ENCODE measurements at regions not wholly inside any gene's neighbourhood (a gene's known extent, or its start where the extent isn't known, plus 50 kb on each side); places are given as distances from the start of the nearest gene placed in this dataset.

DNA sequence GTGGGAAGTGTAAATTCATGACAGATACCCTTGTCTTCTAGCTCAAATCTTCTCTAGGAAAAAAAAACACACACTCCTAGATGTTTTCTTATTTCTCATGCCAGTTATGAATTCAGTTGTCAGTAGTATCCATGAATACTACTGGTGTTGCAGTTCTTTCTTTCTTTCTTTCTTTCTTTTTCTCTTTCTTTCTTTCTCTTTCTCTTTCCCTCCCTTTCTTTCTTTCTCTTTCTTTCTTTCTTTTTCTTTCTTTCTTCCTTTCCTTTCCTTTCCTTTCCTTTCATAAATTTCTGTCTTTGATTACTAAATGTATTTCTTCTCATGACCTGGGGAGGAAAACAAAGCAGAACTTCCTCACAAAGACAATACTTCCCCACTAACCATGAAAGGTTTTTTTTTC is 253.8 kb downstream of the PCDH7 start:
- no peaks in the 10 kb centered on the region for H3K36me3 ChIP-seq (ENCODE audit: insufficient read depth, low read length)
- H3K27ac ChIP-seq (ENCODE audit: low read depth, low read length), result no peak overlapping the region
- no peak overlapping the region for H3K9ac ChIP-seq (ENCODE audit: low read length)
- no peaks in the 10 kb centered on the region for H3K9me3 ChIP-seq (ENCODE audit: low read length)
- no peaks in the 10 kb centered on the region for H3K4me1 ChIP-seq (ENCODE audit: insufficient read depth, low read length)
- no peaks in the 10 kb centered on the region for H3K27me3 ChIP-seq (ENCODE audit: control insufficient read depth in 1 of 2, insufficient read depth in 2 of 2, low read length in 2 of 2)
- H3K4me3 ChIP-seq (ENCODE audit: low read depth in 1 of 2, low read length in 2 of 2), result no peak overlapping the region

DNA sequence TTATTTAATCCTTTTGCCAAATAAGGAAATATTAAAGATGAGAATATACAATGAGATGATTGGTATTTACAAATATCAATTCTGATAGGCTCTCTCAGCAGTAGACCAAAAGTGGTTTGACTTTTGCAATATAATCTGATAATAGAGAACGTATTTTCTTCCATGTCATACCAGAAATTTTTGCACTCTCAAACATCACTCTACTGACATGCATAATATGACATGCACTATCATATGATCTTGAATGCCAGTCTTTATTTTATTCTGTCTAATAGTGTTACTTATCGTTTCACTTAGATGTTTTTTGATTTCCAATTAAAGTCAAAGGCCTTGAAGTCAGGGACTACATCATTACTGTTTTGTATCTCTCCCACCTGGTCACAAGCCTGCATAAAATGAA is 259.2 kb downstream of the PCDH7 start:
- Histone ChIP-seq H3K36me3 (ENCODE audit: insufficient read depth, low read length) (no peaks in the 10 kb centered on the region), H3K9me3 (ENCODE audit: low read length) (no peaks in the 10 kb centered on the region), H3K9ac (ENCODE audit: low read length) (no peak overlapping the region), H3K27me3 (ENCODE audit: control insufficient read depth in 1 of 2, insufficient read depth in 2 of 2, low read length in 2 of 2) (no peaks in the 10 kb centered on the region), H3K4me3 (ENCODE audit: low read depth in 1 of 2, low read length in 2 of 2) (no peak overlapping the region), H3K27ac (ENCODE audit: low read depth, low read length) (no peak overlapping the region), H3K4me1 (ENCODE audit: insufficient read depth, low read length) (no peaks in the 10 kb centered on the region)

DNA sequence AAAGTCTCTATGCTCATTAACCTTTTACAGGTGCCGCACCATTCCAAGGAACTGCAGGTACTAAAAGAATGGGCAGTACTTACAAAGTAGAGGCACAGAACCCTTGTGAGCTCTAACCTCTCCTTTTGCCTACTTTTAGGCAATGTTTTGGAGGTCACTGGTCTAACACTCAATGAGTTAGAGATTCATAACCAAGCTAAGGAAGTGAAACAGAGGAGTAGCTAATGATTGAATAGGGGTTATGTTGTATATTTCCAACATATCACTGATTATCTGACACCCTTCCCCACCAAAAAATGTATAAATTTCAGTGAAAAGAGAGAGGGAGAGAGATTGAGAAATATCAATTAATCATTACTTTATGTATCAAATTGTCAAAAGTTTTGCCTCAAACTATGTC is 269.3 kb downstream of the PCDH7 start:
- no peak overlapping the region for H3K9ac ChIP-seq (ENCODE audit: low read length)
- H3K27me3 ChIP-seq (ENCODE audit: control insufficient read depth in 1 of 2, insufficient read depth in 2 of 2, low read length in 2 of 2), result no peaks in the 10 kb centered on the region
- H3K4me1 ChIP-seq (ENCODE audit: insufficient read depth, low read length), result no peaks in the 10 kb centered on the region
- no peaks in the 10 kb centered on the region for H3K9me3 ChIP-seq (ENCODE audit: low read length)
- H3K36me3 ChIP-seq (ENCODE audit: insufficient read depth, low read length), result no peaks in the 10 kb centered on the region
- H3K4me3 ChIP-seq (ENCODE audit: low read depth in 1 of 2, low read length in 2 of 2), result no peak overlapping the region
- no peak overlapping the region for H3K27ac ChIP-seq (ENCODE audit: low read depth, low read length)

DNA sequence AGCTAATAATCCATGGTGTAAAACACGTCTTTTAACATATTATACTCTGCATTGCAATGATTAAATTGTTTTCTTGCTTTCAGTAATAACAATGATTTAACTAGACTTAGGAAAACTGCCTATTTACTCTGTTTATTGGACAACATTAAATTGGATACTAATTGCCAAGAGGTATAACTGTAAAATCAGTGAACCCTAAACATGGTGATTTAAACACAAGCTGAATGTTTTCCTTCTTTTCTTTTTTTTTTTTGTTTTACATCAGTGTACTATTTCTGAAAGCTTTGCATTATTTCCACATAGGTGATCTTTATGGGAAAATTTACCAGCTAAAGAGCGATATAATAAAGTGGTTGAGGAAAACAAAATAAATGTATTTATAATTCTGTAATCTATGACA is 276.7 kb downstream of the PCDH7 start:
- Histone ChIP-seq H3K27ac (ENCODE audit: low read depth, low read length) (no peak overlapping the region), H3K9me3 (ENCODE audit: low read length) (no peaks in the 10 kb centered on the region), H3K9ac (ENCODE audit: low read length) (no peak overlapping the region), H3K4me1 (ENCODE audit: insufficient read depth, low read length) (no peaks in the 10 kb centered on the region), H3K4me3 (ENCODE audit: low read depth in 1 of 2, low read length in 2 of 2) (no peak overlapping the region), H3K27me3 (ENCODE audit: control insufficient read depth in 1 of 2, insufficient read depth in 2 of 2, low read length in 2 of 2) (no peaks in the 10 kb centered on the region), H3K36me3 (ENCODE audit: insufficient read depth, low read length) (no peaks in the 10 kb centered on the region)

DNA sequence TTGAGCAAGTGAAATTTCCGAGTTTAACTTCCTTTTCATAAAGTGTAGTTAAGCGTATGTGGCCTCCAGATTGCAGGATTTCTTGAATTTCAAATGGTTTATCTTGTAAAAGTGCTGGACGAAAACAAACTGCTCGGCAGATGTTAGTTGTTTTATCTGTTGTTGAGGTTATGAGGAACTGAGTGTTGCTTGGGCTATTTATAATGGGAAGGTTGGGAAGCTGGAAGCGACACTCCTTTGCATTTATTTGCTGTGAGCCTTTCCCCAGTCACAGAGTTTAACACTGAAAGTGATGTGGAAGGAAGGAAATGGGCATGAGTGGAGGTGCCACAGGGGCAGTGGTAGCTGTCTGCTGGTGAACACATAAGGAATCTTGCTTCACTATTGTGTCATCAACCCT is 284.9 kb downstream of the PCDH7 start:
- peaks cover 6% of the 10 kb centered on the region for H3K4me1 ChIP-seq (ENCODE audit: insufficient read depth, low read length)
- no peaks in the 10 kb centered on the region for H3K27me3 ChIP-seq (ENCODE audit: control insufficient read depth in 1 of 2, insufficient read depth in 2 of 2, low read length in 2 of 2)
- H3K9me3 ChIP-seq (ENCODE audit: low read length), result no peaks in the 10 kb centered on the region
- H3K36me3 ChIP-seq (ENCODE audit: insufficient read depth, low read length), result no peaks in the 10 kb centered on the region
- H3K9ac ChIP-seq (ENCODE audit: low read length), result no peak overlapping the region
- no peak overlapping the region for H3K4me3 ChIP-seq (ENCODE audit: low read depth in 1 of 2, low read length in 2 of 2)
- H3K27ac ChIP-seq (ENCODE audit: low read depth, low read length), result no peak overlapping the region

DNA sequence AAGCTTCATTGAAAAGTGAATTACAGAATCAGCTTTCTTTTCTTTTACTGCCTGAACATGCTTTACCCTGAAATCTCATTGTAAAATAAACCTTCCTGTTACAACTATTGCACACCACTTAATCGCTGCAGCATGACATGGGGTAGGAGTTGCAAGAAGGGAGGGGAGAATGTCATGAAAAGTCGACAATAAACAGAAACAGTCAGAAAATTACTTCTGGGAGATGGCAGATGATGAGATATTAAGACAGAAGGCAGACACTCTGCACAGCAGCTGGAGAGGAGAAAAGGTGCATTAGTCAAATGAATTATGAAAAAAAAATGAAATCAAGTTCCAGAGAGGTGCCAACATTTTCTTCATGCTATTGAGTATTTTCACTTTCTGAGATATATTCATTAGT is 287.7 kb downstream of the PCDH7 start:
- Histone ChIP-seq H3K9ac (ENCODE audit: low read length) (no peak overlapping the region), H3K36me3 (ENCODE audit: insufficient read depth, low read length) (no peaks in the 10 kb centered on the region), H3K27me3 (ENCODE audit: control insufficient read depth in 1 of 2, insufficient read depth in 2 of 2, low read length in 2 of 2) (no peaks in the 10 kb centered on the region), H3K27ac (ENCODE audit: low read depth, low read length) (no peak overlapping the region), H3K4me1 (ENCODE audit: insufficient read depth, low read length) (peaks cover 6% of the 10 kb centered on the region), H3K4me3 (ENCODE audit: low read depth in 1 of 2, low read length in 2 of 2) (no peak overlapping the region), H3K9me3 (ENCODE audit: low read length) (no peaks in the 10 kb centered on the region)

DNA sequence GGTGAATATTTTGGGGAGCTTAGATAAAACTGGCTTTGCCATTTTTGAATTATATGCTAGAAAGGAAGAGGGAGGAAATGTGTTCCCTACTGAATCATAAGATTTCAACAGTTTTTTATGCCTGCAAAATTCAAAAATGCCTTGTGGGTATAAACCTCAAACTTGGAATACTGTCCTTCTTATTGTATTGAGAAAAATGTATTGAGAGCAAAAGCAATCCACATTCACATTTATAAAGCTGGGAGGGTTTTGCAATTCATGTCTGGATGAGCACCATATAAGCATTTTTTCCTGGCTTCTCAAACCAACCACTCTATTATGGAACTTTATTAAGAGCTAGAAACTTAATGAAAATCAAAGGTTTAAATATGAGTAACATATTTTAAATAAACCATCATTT is 289.8 kb downstream of the PCDH7 start:
- H3K36me3 ChIP-seq (ENCODE audit: insufficient read depth, low read length), result no peaks in the 10 kb centered on the region
- H3K27me3 ChIP-seq (ENCODE audit: control insufficient read depth in 1 of 2, insufficient read depth in 2 of 2, low read length in 2 of 2), result no peaks in the 10 kb centered on the region
- H3K9me3 ChIP-seq (ENCODE audit: low read length), result no peaks in the 10 kb centered on the region
- no peak overlapping the region for H3K4me3 ChIP-seq (ENCODE audit: low read depth in 1 of 2, low read length in 2 of 2)
- H3K4me1 ChIP-seq (ENCODE audit: insufficient read depth, low read length), result peaks cover 6% of the 10 kb centered on the region
- H3K27ac ChIP-seq (ENCODE audit: low read depth, low read length), result no peak overlapping the region
- no peak overlapping the region for H3K9ac ChIP-seq (ENCODE audit: low read length)

DNA sequence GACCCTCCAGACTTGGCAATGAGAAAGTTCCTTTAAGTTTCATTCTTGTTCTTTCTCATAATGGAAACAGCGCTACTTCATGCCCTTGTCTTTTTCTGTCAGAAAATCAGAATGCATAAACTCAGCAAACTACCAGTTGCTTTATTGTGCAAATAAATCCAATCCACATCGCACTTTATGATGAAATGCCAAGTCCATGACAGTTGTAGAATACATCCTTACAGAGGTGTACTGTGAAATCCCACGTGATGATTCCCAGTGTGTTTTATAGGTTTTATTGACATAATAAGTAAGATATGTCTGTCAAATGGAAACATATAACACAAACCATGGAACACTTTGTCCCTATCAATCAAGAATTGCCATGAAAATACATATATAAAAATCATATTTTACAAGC is 295.0 kb downstream of the PCDH7 start:
- no peak overlapping the region for H3K27ac ChIP-seq (ENCODE audit: low read depth, low read length)
- no peak overlapping the region for H3K9ac ChIP-seq (ENCODE audit: low read length)
- H3K27me3 ChIP-seq (ENCODE audit: control insufficient read depth in 1 of 2, insufficient read depth in 2 of 2, low read length in 2 of 2), result no peaks in the 10 kb centered on the region

DNA sequence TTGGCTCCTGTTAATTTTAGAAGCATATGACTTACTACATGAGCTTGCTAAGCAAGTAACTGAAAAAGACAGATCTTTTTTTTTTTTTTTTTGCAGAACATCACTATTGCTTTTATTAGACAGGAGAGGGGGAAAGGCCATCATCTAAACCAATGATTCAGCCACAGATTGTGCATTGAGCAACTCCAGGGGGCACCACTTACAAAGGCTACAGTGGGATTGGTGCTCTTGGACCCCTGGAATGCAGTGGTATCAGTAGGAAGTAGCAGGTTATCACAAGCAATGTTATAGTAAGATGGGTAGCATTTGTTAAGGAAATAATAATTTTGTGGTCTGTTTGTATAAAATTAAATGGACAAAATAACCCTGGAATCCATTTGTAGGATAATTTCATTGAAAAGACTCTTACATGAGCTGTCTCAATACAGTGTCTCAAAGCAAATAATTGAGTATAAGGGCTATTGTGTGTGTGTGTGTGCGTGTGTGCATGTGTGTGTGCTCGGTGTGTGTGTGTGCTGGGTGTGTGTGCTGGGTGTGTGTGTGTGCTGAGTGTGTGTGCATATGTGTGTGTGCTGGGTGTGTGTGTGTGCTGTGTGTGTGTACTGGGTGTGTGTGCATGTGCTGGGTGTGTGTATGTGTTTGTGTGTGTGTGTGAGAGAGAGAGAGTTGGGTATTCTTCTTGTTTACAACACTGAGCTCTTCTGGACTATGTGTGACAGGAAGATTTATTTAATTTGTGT is 296.3 kb downstream of the PCDH7 start:
- H3K9ac ChIP-seq (ENCODE audit: low read length), result no peak overlapping the region
- no peaks in the 10 kb centered on the region for H3K27me3 ChIP-seq (ENCODE audit: control insufficient read depth in 1 of 2, insufficient read depth in 2 of 2, low read length in 2 of 2)
- no peaks in the 10 kb centered on the region for H3K9me3 ChIP-seq (ENCODE audit: low read length)
- H3K4me3 ChIP-seq (ENCODE audit: low read depth in 1 of 2, low read length in 2 of 2), result no peak overlapping the region
- H3K36me3 ChIP-seq (ENCODE audit: insufficient read depth, low read length), result no peaks in the 10 kb centered on the region
- no peaks in the 10 kb centered on the region for H3K4me1 ChIP-seq (ENCODE audit: insufficient read depth, low read length)
- no peak overlapping the region for H3K27ac ChIP-seq (ENCODE audit: low read depth, low read length)

More for the DNA sequence above, 295.0 kb downstream of the PCDH7 start:
- Histone ChIP-seq H3K4me3 (ENCODE audit: low read depth in 1 of 2, low read length in 2 of 2) (no peak overlapping the region), H3K9me3 (ENCODE audit: low read length) (no peaks in the 10 kb centered on the region), H3K4me1 (ENCODE audit: insufficient read depth, low read length) (no peaks in the 10 kb centered on the region), H3K36me3 (ENCODE audit: insufficient read depth, low read length) (no peaks in the 10 kb centered on the region)

DNA sequence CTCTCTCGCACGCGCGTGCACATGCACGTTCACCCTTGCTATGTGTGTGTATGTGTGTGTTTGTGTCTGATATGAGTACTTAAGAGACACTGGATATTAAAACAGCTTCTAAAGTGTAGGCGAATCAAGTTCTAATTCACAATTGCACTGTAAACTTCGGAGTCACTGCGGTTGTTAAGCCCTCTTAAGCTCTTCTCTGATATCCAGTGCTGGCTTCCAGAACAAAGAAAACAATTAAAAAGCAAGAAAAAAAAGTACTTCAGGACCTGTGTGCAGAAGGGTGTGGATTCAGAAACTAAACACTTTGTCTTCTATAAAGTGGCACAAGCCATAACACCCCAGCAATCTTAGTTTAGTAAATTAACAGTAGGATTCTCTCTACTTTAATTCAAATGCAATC is 300.2 kb downstream of the PCDH7 start:
- Histone ChIP-seq H3K9ac (ENCODE audit: low read length) (no peak overlapping the region), H3K4me1 (ENCODE audit: insufficient read depth, low read length) (peaks cover 16% of the 10 kb centered on the region), H3K36me3 (ENCODE audit: insufficient read depth, low read length) (no peaks in the 10 kb centered on the region), H3K4me3 (ENCODE audit: low read depth in 1 of 2, low read length in 2 of 2) (no peak overlapping the region), H3K27me3 (ENCODE audit: control insufficient read depth in 1 of 2, insufficient read depth in 2 of 2, low read length in 2 of 2) (no peaks in the 10 kb centered on the region), H3K27ac (ENCODE audit: low read depth, low read length) (no peak overlapping the region), H3K9me3 (ENCODE audit: low read length) (no peaks in the 10 kb centered on the region)

DNA sequence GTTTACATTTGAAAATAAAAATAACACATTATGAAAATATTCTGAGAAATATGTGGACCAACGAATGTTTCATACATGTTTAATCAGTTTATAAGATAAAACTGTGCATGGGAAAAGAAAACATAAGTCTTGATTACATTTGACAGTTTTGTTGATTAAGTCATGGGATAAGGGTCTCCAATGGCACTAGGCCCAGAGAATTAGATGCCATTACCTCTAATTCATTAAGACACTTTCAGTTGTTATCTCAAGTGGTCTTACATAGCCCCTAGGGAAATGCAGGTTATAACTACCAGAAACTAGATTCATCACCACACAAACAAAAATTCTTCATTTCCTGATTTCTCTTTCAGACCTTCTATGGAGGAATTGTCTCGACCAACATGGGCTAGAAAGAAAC is 300.8 kb downstream of the PCDH7 start:
- H3K9ac ChIP-seq (ENCODE audit: low read length), result no peak overlapping the region
- no peaks in the 10 kb centered on the region for H3K27me3 ChIP-seq (ENCODE audit: control insufficient read depth in 1 of 2, insufficient read depth in 2 of 2, low read length in 2 of 2)
- no peaks in the 10 kb centered on the region for H3K36me3 ChIP-seq (ENCODE audit: insufficient read depth, low read length)
- no peaks in the 10 kb centered on the region for H3K9me3 ChIP-seq (ENCODE audit: low read length)
- no peak overlapping the region for H3K4me3 ChIP-seq (ENCODE audit: low read depth in 1 of 2, low read length in 2 of 2)
- H3K4me1 ChIP-seq (ENCODE audit: insufficient read depth, low read length), result peaks cover 16% of the 10 kb centered on the region
- no peak overlapping the region for H3K27ac ChIP-seq (ENCODE audit: low read depth, low read length)

DNA sequence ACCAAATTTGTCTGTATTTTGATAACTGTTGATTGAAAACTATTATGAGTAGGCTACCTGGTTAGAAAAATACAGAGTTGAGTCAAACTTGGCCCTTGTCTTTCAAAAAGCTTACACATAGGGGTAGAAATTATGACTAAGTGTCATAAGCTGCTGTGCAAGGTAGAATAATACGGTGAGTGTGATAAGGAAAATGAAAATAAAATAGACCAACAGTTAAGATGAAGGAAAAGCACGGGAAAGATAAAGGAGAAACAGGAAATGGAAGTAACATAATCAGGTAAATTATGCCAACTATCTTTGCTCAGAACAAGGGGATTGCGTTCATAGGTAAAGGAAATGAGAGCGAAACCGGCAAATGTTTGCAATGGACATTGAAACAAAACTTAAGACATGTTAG is 302.5 kb downstream of the PCDH7 start:
- Histone ChIP-seq H3K27ac (ENCODE audit: low read depth, low read length) (no peak overlapping the region), H3K4me1 (ENCODE audit: insufficient read depth, low read length) (peaks cover 16% of the 10 kb centered on the region), H3K9ac (ENCODE audit: low read length) (no peak overlapping the region), H3K36me3 (ENCODE audit: insufficient read depth, low read length) (no peaks in the 10 kb centered on the region), H3K4me3 (ENCODE audit: low read depth in 1 of 2, low read length in 2 of 2) (no peak overlapping the region), H3K9me3 (ENCODE audit: low read length) (no peaks in the 10 kb centered on the region), H3K27me3 (ENCODE audit: control insufficient read depth in 1 of 2, insufficient read depth in 2 of 2, low read length in 2 of 2) (no peaks in the 10 kb centered on the region)
